NCI-H2081 treated with DMSO at 0.1 percent for 48 hours (cell line): ENCODE measurements at regions not wholly inside any gene's neighbourhood (a gene's known extent, or its start where the extent isn't known, plus 50 kb on each side); places are given as distances from the start of the nearest gene placed in this dataset.

Source experiments
- DNase-seq: peaks from one replicate; lab custom pipeline; 2025; lab: John Stamatoyannopoulos, UW

DNA sequence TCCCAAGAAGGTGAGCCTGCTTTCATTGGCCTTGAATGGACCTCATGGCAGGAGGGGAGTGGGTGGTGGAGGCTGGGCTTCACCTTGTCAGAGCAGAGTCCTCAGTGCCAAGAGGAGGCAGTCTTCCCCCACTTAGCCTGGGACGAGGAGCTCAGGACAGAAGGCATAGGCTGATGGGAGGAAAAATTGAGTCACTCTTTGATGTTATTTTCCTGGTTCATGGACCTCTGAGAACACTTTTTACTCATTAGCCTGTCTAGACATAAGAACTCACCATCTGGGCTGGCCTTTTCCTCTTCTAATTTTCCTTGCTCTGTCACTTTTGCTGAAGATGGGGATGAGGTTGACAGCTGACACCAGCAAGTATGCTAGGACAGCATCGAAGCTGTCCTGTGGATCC, 225.7 kb upstream of the TNP1 start:
- no peak for DNase-seq

DNA sequence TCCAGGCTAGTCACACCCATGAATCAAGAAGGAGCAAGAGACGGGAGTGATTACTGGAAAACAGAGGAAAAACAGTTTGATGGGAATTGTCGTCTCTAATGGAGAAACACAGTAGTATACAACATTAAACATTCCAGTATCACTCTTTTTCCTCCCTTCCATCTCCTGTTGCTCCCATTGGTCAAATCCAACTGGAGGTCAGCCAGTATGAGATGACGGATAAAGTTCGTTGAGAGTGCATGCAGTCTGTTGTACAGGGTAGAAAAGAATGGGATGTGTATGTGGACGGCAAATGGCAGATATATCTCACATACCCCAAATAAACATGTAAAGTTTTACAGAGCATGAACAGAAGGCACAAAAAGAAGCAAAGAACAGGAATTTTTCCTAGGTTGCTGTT, 221.9 kb upstream of the TNP1 start:
- no peak for DNase-seq

DNA sequence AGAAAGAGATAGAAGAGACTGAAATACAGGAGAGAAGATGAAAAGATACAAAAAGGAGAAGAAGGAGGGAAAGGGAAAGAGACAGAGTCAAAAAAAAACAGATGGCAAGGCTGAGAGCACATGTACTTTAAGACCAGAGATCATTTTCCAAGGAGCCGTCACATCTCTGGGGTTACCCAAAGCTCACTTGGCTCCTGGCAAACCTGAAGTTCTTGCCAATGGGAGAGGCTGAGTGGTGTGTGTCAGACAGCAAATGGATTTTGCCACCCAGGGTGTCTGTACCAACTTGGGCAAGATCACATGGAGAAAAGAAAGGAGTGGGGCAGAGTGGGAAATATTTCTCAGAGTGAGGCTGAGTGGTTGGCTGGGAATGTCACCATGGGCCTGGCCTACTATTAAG, 219.3 kb upstream of the TNP1 start:
- no peak for DNase-seq

DNA sequence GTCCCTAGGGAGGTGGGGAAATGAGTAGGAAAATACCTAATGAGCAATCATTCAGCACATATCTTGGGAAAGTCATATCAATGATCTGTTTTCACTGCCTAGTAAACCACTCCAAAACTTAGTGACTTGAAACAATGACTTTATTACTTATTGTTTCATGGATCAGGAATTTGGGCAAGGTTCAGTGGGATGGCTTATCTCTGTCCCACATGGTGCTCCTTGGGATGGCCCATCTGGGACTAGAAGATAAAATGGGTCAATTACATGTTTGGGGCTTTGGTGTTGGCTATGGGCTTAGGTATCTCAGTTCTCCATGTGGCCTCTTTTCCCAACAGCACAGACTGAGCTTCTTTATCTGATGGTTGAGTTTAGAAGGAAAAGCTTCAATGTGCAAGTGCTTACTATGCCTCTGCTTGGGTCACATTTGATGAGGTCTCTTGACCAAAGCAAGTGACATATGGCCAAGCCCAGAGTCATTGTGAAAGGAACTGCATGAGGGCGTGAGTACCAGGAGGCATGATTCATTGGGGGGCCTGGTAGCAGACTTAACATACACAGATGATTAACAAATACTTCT, 218.1 kb upstream of the TNP1 start:
- no peak for DNase-seq

DNA sequence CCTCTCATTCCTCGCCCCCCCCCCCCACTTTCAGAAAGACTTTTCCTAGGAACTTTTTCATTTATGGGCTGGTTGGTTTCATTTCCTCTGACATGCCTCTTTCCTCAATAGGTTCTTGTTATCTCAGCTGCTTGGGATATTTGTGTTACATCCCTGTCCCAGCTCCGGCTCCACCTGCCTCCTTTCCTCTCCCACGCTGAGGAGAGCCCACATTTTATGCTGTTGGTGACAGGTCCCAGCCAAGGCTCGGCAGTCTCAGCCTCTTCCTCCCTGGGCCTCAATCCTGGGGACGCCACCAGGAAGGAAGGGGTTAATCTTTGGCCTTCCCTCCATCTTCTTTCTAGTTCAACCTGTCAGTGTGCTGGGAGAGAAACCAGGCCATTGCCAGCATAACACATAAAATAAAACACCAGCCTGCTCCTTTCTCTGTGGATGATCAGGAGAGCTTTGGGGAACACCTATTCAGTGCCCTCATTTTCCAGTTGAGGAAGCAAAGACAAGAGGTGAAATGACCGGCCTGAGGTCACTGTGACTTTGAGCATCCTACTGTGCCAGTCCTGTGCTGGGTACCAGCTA, 216.9 kb upstream of the TNP1 start:
- DNase-seq: no peak

DNA sequence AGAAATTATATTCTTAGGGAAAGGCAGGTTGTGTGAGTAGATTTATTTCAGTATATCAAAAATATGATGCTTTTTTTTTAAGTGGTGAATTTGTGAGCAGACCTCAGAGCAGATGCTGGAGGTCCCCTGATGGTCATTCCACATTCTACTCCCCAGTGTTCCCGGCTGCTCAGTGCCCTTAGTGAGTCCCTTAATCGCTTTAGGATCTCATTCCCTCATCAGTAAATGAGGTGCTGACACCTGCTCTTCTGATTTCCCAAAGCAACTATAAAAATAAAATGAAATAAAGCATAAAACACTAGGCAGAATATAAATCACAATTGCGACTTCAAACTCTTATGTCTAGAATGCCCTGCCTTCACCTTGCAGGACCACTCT, 216.2 kb upstream of the TNP1 start:
- DNase-seq: no peak

DNA sequence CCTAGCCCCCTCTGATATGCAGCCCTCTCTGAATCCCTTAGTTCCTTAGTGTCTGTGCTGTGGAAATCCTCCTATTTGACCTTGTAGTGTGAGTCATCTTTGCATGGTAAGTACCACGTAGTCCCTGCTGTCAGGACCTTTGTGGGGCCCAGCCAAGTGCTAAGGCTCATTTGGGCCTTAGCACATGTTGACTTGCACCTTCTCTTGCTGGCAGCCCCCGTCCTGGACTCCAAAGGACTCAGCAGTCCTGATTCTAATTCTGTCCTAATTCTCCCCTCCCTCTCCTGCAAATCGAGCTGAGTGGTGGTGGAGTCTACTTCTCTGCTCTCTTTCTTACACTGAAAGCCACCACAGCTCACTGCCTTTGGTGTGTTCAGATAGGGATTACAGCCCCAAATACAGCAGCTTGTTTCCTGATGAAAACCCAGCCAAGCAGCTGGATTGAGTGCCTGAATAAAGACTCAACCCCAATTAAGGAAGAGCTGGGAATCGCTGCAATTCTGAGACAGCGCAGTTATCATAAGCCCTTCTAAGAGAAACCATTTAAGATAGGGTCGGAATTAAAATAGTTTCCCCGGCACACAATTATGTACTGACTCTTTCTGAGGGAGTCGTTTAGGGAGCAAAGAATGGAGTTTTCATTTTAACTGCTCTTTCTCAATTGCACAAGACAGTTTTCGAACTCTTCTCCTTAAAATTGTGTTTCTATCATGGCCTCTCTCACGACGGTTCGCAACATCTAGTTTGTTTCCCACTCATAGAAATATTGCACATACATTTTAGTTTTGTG, 215.6 kb upstream of the TNP1 start:
- DNase-seq: no peak

DNA sequence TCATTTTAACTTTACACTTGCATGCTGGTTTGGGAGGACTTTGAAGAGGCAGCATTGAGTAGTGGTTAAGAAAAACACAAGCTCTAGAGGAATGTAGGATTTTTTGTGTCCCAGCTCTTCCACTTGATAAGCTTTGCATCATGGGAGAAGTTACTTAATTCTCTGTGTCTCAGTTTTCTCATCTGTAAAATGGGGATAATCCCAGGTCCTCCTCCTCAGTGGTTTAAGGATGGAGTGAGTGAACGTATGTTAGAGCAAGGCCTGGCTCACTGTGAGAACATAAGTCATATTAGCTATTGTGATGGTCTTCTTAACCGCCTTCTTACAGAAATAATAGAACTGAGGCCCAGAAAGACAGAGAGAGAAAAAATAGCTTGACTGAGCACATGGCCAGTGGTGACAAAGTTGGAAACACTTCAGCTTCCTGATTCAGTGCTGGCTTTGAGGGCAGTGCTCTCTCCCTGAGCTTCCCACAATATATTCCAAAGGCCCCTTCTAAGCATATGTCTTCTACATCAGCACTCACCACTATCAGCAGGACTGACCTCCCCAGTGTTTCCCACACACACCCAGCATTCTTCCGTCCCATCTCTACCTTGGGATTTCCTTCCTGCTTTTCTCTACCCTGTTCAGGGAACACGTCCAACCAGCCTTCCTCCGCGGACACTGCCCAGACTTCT, 214.9 kb upstream of the TNP1 start:
- DNase-seq: no peak

DNA sequence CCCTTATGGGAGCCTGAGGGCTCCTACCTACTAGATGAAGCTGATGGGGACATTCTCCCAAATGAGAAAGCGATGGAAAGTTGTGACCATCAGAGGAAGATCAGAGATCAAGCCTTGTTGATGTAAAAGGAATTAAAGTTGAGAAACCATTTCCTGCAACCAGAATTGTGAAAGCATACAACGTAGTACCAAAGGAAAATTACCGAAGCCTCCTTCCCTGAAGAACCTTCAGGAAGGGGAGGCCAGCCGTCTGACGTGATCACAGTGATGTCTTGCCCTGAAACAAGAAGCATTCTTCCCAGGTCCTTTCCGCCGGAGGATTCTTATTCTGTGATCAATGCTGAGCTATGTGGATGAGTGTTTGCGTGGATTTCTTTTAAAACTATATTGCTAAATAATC, 211.6 kb upstream of the TNP1 start:
- no peak for DNase-seq

DNA sequence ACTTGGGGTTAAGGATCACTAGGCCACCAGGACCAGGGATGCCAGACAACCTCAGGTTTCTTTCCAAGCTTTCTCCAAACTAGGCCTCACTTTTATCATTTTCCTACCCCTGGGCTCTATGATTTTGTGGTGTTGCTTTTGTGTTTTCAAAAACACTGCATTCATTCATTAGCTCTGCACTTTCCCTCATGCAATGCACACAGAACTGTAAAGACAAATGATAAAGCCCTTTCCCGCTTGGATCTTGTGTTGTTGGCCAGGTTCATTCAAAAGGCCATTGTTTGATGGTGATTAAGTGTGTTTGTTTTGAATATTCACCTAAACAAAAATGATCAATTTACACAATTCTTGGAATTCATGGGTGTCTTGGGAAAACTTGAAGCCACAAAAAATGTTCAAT, 210.7 kb upstream of the TNP1 start:
- DNase-seq: no peak

DNA sequence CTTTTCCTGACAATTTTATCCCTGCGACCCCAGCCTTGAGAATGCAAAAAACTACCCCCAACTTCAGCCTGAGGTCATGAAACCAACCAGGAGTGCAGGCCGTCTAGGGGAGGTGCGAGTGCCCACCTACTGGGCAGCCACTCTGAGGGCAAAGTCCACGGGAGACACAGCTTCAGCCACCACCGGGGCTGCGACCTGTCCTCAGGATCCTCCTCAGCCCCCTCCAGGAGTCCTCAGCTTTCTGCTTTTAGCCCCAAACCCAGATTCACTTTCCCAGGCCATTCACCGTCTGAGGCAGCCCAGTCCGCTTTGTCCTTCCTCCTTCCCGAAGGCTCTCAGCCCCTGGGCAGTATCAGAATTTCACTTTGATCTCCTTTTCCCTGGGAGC, 210.2 kb upstream of the TNP1 start:
- DNase-seq: no peak

DNA sequence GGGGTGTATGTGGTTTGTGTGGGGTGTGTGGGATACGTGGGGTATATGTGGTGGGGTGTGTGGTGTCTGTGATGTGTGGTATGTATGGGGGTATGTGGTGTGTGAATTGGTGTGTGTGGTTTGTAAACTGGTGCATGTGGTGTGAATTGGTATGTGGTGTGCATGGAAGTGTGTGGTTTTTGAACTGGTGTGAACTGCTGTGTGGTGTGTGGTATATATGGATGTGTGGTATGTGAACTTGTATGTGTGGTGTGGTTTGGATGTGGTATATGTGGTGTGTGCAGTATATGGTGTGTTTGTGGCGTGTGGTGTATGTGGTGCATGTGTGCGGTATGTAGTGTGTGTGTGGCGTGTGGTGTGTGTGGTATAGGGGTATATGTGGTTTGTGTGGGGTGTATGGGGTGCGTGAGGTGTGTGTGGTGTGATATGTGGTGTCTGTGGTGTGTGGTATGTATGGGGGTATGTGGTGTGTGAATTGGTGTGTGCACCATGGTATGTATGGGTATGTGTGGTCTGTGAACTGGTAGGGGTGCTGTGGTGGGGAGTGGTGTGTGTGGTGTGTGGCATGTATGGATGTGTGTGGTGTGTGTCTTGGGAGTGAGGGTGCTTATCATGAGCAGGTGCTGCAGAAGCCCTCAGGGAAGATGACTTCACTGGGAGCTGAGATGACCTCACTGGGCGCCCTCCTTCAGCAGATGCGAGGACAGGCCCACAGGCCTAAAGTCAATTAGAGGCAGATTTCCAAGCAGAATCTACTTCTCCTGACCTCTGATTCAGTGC, 209.6 kb upstream of the TNP1 start:
- DNase-seq: no peak

DNA sequence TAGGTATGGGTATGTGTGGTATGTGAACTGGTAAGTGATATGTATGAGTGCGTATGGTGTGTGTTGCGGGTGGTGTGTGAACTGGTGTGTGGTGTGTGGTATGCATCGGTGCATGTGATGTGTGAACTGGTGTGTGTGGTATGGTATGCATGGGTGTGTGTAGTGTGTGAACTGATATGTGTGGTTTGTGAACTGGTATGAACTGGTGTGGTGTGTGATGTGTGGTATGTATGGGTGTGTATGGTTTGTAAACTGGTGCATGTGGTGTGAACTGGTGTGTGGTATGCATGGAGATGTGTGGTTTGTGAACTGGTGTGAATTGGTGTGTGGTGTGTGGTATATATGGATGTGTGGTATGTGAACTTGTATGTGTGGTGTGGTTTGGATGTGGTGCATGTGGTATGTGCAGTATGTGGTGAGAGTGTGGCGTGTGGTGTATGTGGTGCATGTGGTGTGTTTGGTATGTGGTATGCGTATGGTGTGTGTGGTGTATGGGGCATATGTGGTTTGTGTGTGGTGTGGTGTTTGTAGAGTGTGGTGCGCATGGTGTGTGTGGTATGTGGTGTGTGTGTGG, 208.9 kb upstream of the TNP1 start:
- no peak for DNase-seq

DNA sequence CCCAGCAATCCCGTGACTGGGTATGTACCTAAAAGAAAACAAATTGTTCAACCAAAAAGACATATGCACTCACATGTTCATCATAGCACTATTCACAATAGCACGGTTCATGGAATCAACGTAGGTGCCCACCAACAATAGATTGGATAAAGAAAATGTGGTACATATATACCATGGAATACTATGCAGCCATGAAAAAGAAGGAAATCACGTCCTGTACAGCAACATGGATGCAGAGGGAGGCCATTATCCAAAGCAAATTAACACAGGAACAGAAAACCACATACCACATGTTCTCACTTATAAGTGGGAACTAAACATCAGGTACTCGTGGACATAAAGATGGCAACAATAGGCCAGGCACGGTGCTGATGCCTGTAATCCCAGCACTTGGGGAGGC, 207.9 kb upstream of the TNP1 start:
- DNase-seq: no peak

DNA sequence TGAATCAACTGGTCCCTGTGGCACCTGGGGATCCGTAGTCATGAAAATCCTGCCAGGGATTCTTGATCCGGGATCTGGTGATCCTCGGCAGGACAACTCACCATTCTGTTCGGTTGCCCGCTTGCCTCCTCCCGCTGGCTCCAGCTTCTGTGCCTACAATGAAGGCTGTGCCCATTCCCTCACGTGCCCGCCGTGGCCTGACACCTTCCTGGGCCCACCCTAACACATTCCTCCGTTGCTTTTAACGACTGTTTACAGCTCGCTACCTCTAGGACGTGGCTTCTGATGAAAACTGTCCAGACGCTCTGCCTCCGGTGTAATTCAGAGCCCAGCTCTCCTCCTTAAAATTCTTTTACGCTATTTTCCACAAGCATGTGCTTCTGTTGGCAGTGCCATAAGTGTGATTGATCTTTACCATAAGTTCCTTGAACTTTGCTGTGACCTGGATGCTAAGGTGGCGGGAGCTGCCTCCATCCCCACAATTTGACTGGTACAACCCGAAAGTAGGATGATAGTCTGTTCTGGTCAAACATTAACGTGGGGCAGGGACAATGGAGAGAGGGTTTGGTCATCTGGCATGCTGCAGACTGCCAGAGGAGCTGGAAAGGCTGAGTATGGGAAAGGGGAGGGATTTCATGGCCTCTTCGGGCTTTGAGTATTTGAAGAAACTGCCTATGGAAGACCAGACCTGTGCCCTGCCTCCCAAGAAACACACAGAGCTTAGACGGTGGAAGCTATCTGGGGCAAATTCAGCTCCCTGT, 206.8 kb upstream of the TNP1 start:
- no peak for DNase-seq

DNA sequence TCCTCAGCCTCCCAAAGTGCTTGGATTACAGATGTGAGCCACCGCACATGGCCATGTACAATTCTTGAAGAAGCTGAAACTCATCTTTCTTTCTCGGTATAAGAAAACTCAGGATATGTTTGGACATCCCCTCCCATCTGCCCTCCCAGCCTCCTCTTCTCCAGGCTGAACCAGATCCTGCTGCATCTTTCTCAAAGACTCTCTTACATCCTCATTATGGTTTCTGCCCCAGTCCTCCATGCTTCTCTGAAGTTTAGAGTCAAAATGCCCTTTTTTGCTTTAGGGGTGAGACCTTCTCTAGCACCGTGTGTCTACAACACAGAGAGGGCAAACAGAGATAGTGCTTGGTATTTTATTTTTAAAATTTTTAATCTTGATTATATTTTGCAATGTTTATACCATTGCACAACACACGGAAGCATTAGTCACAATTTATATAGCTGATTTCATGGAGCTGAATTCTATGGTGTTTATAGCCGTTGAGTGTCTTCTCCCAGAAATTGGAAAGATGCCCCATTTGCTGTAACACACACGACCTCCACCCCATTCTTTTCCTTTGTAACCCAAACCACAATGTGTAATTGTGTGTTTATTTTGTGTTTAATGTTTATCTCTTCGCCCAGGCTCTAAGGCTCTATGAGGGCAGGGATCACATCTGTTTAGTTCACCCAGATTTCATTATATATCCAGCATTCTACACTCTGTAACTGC, 206.0 kb upstream of the TNP1 start:
- DNase-seq: no peak

DNA sequence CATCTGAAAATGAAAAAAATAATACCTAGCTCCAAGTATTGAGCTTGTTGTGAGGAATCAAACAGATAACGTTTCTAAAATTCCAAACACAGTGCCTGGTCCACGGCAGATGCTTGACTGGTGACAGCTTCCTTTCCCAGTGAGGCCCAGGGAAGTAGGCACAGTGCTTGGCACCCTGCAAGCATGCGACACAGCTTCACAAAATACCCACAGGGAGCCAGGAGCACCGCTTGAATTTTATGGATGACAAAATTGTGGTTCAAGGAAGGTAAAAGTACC, 205.1 kb upstream of the TNP1 start:
- DNase-seq: no peak

DNA sequence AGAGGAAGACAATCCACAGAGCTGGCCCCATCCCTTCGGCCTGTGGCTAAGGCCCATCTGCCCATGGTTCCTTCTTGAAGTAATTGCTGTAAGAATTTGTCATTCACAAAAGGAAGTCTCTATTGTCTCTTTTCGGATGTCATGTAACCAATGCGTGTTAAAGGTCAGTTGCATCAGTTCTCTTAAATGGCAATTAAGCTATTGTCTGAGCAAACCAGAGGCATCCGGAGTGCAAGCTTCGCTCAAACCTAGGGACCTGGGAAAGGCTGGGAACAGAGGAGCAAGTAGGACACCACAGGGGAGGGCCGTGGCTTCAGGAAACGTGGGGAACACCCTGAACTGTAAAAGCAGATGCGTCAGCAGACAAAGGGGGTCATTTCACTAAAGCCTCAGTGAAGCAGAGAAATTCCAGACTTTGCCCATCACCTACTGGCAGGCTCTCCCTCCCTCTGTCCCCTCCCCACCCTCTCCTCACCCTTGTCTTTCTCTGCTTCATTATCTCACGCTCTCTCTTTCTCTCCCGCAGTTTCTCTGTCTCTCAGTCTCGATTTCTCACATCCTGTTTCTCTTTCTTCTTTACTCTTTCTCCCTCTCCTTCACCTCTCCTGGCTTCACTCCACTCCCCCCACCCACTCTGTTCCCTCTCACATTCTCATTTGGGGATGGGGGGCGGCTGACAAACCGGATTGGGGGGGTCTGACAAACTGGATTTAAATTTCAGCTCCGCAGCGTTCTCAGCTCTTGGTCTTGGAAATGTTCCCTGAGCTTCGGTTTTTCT, 204.6 kb upstream of the TNP1 start:
- no peak for DNase-seq

DNA sequence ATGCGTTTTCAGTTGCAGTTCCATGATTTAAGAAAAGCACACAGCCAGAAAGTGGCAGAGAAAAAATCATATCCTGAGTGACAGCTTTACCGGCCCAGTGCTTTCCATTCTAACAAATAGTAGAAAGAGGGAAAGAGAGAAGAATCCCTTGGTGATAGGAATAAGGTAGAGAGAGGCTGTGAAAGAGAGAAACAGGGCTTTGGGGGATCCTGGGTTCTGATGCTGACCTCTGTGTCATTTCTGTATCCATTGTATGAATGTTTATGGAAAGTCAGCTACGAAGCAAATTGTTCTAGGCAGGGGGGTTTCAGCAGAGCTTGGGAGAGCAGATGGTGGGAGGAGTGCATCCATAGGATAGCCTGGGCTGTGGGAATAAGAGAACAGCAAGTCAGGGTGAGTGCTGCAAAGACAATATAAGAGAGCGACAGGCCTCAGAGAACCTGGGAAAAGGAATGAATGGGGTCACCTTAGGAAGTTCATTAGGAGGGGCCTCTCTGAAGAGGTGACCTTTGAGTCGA, 203.4 kb upstream of the TNP1 start:
- DNase-seq: no peak

DNA sequence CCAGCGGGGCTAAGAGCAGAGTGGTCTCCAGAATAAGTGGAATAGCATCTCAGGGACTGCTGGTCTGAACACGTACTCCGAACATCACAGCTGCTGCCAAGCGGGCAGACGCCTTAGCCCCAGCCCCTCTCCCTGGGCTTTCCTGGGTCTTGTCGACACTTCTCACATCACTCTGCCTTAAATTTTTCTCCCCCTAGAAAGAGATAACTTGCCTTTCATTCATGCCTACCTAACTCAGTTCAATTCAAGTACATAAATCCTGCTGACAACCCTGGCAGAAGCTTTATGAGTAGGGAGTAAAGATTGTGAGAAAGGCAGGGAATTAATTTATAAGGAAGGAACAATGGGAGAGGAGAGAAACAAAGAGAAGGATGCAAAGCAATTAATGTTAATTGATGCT, 202.9 kb upstream of the TNP1 start:
- no peak for DNase-seq
